ENCODE measurements at regions not wholly inside any gene's neighbourhood (a gene's known extent, or its start where the extent isn't known, plus 50 kb on each side); places are given as distances from the start of the nearest gene placed in this dataset.

DNA sequence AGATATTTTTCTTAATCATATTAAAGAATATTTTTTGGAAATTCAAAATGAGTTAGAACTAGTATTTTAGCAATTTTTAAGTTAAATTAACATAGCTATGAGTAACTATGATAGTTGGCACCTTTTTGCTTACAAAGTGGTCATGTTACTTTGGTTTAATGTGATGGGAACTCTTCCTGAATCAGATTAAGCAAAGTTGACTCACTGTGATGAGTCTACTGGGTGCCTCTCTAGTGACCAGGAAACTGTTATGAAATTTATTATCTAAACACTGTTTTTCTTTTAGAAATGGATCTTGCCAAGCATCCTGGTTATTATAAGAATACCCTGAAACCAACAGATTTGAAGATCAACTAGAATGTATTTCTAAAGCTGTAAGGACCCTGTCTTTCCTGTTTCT lies 985.8 kb downstream of the TRAM1L1 start:
- no peak for TF ChIP-seq CHD2 (IDR thresholded peaks at IDR 0.05; ENCODE audit: low read length, partially characterized antibody)
- TF ChIP-seq CTCF (IDR thresholded peaks at IDR 0.05), result no peak
- TF ChIP-seq, protein P1, sequence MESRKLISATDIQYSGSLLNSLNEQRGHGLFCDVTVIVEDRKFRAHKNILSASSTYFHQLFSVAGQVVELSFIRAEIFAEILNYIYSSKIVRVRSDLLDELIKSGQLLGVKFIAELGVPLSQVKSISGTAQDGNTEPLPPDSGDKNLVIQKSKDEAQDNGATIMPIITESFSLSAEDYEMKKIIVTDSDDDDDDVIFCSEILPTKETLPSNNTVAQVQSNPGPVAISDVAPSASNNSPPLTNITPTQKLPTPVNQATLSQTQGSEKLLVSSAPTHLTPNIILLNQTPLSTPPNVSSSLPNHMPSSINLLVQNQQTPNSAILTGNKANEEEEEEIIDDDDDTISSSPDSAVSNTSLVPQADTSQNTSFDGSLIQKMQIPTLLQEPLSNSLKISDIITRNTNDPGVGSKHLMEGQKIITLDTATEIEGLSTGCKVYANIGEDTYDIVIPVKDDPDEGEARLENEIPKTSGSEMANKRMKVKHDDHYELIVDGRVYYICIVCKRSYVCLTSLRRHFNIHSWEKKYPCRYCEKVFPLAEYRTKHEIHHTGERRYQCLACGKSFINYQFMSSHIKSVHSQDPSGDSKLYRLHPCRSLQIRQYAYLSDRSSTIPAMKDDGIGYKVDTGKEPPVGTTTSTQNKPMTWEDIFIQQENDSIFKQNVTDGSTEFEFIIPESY (IDR thresholded peaks at IDR 0.05; ENCODE audit: borderline replicate concordance, low read depth), result no peak
- TF ChIP-seq RFX5 (IDR thresholded peaks at IDR 0.05; ENCODE audit: low read length), result no peak
- no peak for TF ChIP-seq POLR2AphosphoS5 (IDR thresholded peaks at IDR 0.05; ENCODE audit: low read depth, low read length)
- no peak for TF ChIP-seq ELF1 (IDR thresholded peaks at IDR 0.05)
- TF ChIP-seq NRF1 (IDR thresholded peaks at IDR 0.05; ENCODE audit: low read depth, low read length), result no peak
- TF ChIP-seq RAD21 (IDR thresholded peaks at IDR 0.05; ENCODE audit: low read length), result no peak
- no peak for TF ChIP-seq EZH2phosphoT487 (IDR thresholded peaks at IDR 0.05; ENCODE audit: borderline replicate concordance, low read depth)
- no peak for TF ChIP-seq MEF2A (IDR thresholded peaks at IDR 0.05; ENCODE audit: borderline replicate concordance, low read depth)
- no peak for TF ChIP-seq IRF3 (IDR thresholded peaks at IDR 0.05; ENCODE audit: low read depth, low read length)
- no peak for TF ChIP-seq YY1 (IDR thresholded peaks at IDR 0.05; ENCODE audit: low read depth)
